AG08396 (cell line): ENCODE measurements at regions not wholly inside any gene's neighbourhood (a gene's known extent, or its start where the extent isn't known, plus 50 kb on each side); places are given as distances from the start of the nearest gene placed in this dataset.

Experiments
- DNase-seq: peaks from one replicate; pipeline ENCODE4 v3.0.0; 2012; ENCODE audit warnings: low spot score, mixed read lengths

- DNase-seq = no peak
These were observed 345.7 kb downstream of the BMP4 start for GRCh38 chr14:53610947-53611346.

- no peak for DNase-seq
These were observed 347.6 kb downstream of the BMP4 start for GRCh38 chr14:53609009-53609408.

GRCh38 chr14:53608369-53608768 is 348.3 kb downstream of the BMP4 start:
- no peak for DNase-seq

GRCh38 chr14:53606203-53606602 is 350.4 kb downstream of the BMP4 start:
- no peak for DNase-seq

GRCh38 chr14:53605562-53605961 is 351.1 kb downstream of the BMP4 start:
- DNase-seq = no peak

- DNase-seq = no peak
These were observed 352.6 kb downstream of the BMP4 start for GRCh38 chr14:53603994-53604393.

- no peak for DNase-seq
These were observed 355.2 kb downstream of the BMP4 start for GRCh38 chr14:53601409-53601808.

GRCh38 chr14:53599221-53599945 is 357.2 kb downstream of the BMP4 start:
- DNase-seq = no peak

- no peak for DNase-seq
These were observed 359.6 kb downstream of the BMP4 start for GRCh38 chr14:53596853-53597525.

- no peak for DNase-seq
These were observed 364.8 kb downstream of the BMP4 start for GRCh38 chr14:53591816-53592215.

GRCh38 chr14:53581504-53581903 is 375.1 kb downstream of the BMP4 start:
- no peak for DNase-seq

GRCh38 chr14:53571641-53572328 is 384.8 kb downstream of the BMP4 start:
- no peak for DNase-seq

GRCh38 chr14:53570411-53571387 is 385.9 kb downstream of the BMP4 start:
- no peak for DNase-seq

- no peak for DNase-seq
These were observed 387.2 kb downstream of the BMP4 start for GRCh38 chr14:53569446-53569845.

GRCh38 chr14:53567236-53567780 is 389.3 kb downstream of the BMP4 start:
- DNase-seq = no peak

- DNase-seq = no peak
These were observed 391.8 kb downstream of the BMP4 start for GRCh38 chr14:53564870-53565269.

- DNase-seq = no peak
These were observed 393.0 kb downstream of the BMP4 start for GRCh38 chr14:53563628-53564027.

GRCh38 chr14:53553221-53553620 is 400.1 kb upstream of the DDHD1 start:
- DNase-seq = no peak

- no peak for DNase-seq
These were observed 398.7 kb upstream of the DDHD1 start for GRCh38 chr14:53551862-53552261.

- no peak for DNase-seq
These were observed 397.7 kb upstream of the DDHD1 start for GRCh38 chr14:53550776-53551175.

GRCh38 chr14:53549956-53550355 is 396.8 kb upstream of the DDHD1 start:
- DNase-seq = no peak

- DNase-seq = no peak
These were observed 394.5 kb upstream of the DDHD1 start for GRCh38 chr14:53547593-53547992.
